Upper lobe of left lung (tissue), 6 donors: ENCODE measurements at regions not wholly inside any gene's neighbourhood (a gene's known extent, or its start where the extent isn't known, plus 50 kb on each side); places are given as distances from the start of the nearest gene placed in this dataset.

Source experiments
- ATAC-seq, 2 donors: fragments of 200-7000 bp; cut with Tn5 transposase; one replicate each; pipeline ENCODE4 v1.9.1; 2022; ENCODE audit warnings: mild to moderate bottlenecking in 2 of 2, moderate library complexity in 2 of 2; ENCODE audit not compliant: low FRiP score in 2 of 2
- DNase-seq, 2 donors: peaks; one replicate each; pipeline ENCODE4 v3.0.0-alpha.2; 2019 to 2020
- H3K27ac ChIP-seq, 4 donors: fragments of 200-600 bp; sonication (generic); one replicate each; pipeline ENCODE4 v1.5.1; 2016 to 2019
- H3K27me3 ChIP-seq, 4 donors: fragments of 200-600 bp; sonication (generic); one replicate each; pipeline ENCODE4 v1.5.1; 2017 to 2019
- H3K36me3 ChIP-seq, 4 donors: fragments of 200-600 bp; sonication (generic); one replicate each; pipeline ENCODE4 v1.5.1; 2016 to 2019
- H3K4me1 ChIP-seq, 4 donors: fragments of 200-600 bp; sonication (generic); one replicate each; pipeline ENCODE4 v1.5.1; 2018 to 2019
- H3K4me3 ChIP-seq, 4 donors: fragments of 200-600 bp; sonication (generic); one replicate each; pipeline ENCODE4 v1.5.1; 2017 to 2019; ENCODE audit warnings: mild to moderate bottlenecking in 2 of 4, moderate library complexity in 1 of 4
- H3K9me3 ChIP-seq, 4 donors: fragments of 200-600 bp; sonication (generic); one replicate each; pipeline ENCODE4 v1.5.1; 2018 to 2019
- CTCF ChIP-seq, 6 experiments: fragments of 450-650 bp in 4 of 6; fragments of 200-600 bp in 2 of 6; sonication (generic) in 2 of 6; IDR thresholded peaks; one replicate each; pipeline ENCODE4 v1.5.1; 2016 to 2019; ENCODE audit warnings: antibody characterized with exemption in 6 of 6
- EP300 ChIP-seq, 4 donors: sonication (generic); formaldehyde crosslinking; IDR thresholded peaks; one replicate each; pipeline ENCODE4 v1.5.1; 2017; ENCODE audit warnings: antibody characterized with exemption in 4 of 4, control low read depth in 2 of 4
- POLR2A ChIP-seq, 4 donors: fragments of 450-650 bp; IDR thresholded peaks; one replicate each; pipeline ENCODE4 v1.5.1; 2016 to 2017; ENCODE audit warnings: antibody characterized with exemption in 4 of 4, mild to moderate bottlenecking in 2 of 4
- POLR2AphosphoS5 ChIP-seq, 2 donors: sonication (generic); formaldehyde crosslinking; IDR thresholded peaks; one replicate each; pipeline ENCODE4 v1.5.1; 2017; ENCODE audit warnings: antibody characterized with exemption in 2 of 2
- WGBS, 2 donors: methylation state at CpG; one replicate each; pipeline ENCODE4 v1.1.5; 2017 to 2018; 5-methylcytosine and 5-hydroxymethylcytosine counted together
- donor health status: DM: no; HTN: no; CAD: no; lungs with moderate emphysema.
- donor health status: DM: no; HTN: yes; CAD: no; lungs with severe emphysema.

GRCh38 chr16:51870296-51870854 is 676.6 kb downstream of the TOX3 start:
- H3K36me3 ChIP-seq, result no peaks in the 10 kb centered on the region
- WGBS, 2 donors, result 73 to 83% methylated on average over 2 of the region's 2 CpGs
- H3K27me3 ChIP-seq, result no peaks in the 10 kb centered on the region
- ATAC-seq, result no peak
- no peak for DNase-seq
- H3K9me3 ChIP-seq, result no peaks in the 10 kb centered on the region
- H3K4me3 ChIP-seq, result no peak overlapping the region
- no peak overlapping the region for H3K27ac ChIP-seq
- no peaks in the 10 kb centered on the region for H3K4me1 ChIP-seq
- TF ChIP-seq EP300 (IDR thresholded peaks at IDR 0.05) (no peak), CTCF (IDR thresholded peaks at IDR 0.05) (no peak), POLR2A (IDR thresholded peaks at IDR 0.05) (no peak), POLR2AphosphoS5 (IDR thresholded peaks at IDR 0.05) (no peak)

- H3K27ac ChIP-seq, result no peak overlapping the region
- H3K4me3 ChIP-seq, result no peak overlapping the region
- 91 to 100% methylated on average over 1 of the region's 1 CpG for WGBS, 2 donors
- DNase-seq (no peak), ATAC-seq (no peak)
- no peaks in the 10 kb centered on the region for H3K4me1 ChIP-seq
- H3K27me3 ChIP-seq, result no peaks in the 10 kb centered on the region
- no peaks in the 10 kb centered on the region for H3K9me3 ChIP-seq
- no peaks in the 10 kb centered on the region for H3K36me3 ChIP-seq
- no peak for TF ChIP-seq POLR2AphosphoS5 (IDR thresholded peaks at IDR 0.05)
- no peak for TF ChIP-seq CTCF (IDR thresholded peaks at IDR 0.05)
- TF ChIP-seq POLR2A (IDR thresholded peaks at IDR 0.05), result no peak
- TF ChIP-seq EP300 (IDR thresholded peaks at IDR 0.05), result no peak
Measured at GRCh38 chr16:51869176-51869575, 677.8 kb downstream of the TOX3 start.

DNA sequence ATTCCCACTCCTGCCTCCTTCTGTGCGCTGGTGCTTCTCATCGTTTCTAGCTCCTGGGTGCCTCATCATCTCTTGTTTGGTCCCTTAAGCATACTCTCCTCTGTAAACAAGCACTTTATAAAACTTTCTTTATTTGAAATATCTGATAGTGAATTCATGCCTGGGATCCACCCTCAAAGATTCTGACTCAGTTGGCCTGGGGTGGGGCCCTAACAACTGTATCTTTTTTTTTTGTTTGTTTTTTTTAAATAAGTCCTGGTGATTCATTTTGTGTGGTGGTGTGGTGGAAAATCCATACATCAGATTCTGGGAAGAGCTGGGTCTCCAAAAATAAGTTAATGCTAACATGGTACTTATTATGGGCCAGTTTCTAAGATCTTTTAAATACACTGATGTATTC is 678.3 kb downstream of the TOX3 start:
- Histone ChIP-seq H3K27me3 (no peaks in the 10 kb centered on the region), H3K36me3 (no peaks in the 10 kb centered on the region), H3K27ac (no peak overlapping the region), H3K9me3 (no peaks in the 10 kb centered on the region), H3K4me3 (no peak overlapping the region), H3K4me1 (no peaks in the 10 kb centered on the region)
- no peak for TF ChIP-seq POLR2AphosphoS5 (IDR thresholded peaks at IDR 0.05)
- no peak for TF ChIP-seq CTCF (IDR thresholded peaks at IDR 0.05)
- no peak for TF ChIP-seq EP300 (IDR thresholded peaks at IDR 0.05)
- TF ChIP-seq POLR2A (IDR thresholded peaks at IDR 0.05), result no peak
- DNase-seq (no peak), ATAC-seq (no peak)
- 86 to 91% methylated on average over 2 of the region's 2 CpGs for WGBS, 2 donors

GRCh38 chr16:51867386-51868065 is 679.4 kb downstream of the TOX3 start:
- WGBS, 2 donors, result 79 to 83% methylated on average over 8 of the region's 8 CpGs
- no peak for DNase-seq
- Histone ChIP-seq H3K4me3 (no peak overlapping the region), H3K36me3 (no peaks in the 10 kb centered on the region), H3K4me1 (no peaks in the 10 kb centered on the region), H3K27me3 (no peaks in the 10 kb centered on the region), H3K27ac (no peak overlapping the region), H3K9me3 (no peaks in the 10 kb centered on the region)
- ATAC-seq, result no peak
- TF ChIP-seq POLR2AphosphoS5 (IDR thresholded peaks at IDR 0.05) (no peak), EP300 (IDR thresholded peaks at IDR 0.05) (no peak), CTCF (IDR thresholded peaks at IDR 0.05) (no peak), POLR2A (IDR thresholded peaks at IDR 0.05) (no peak)

- WGBS, 2 donors, result 64 to 76% methylated on average over 1 of the region's 1 CpG
- ATAC-seq (no peak), DNase-seq (no peak)
- Histone ChIP-seq H3K36me3 (no peaks in the 10 kb centered on the region), H3K27me3 (no peaks in the 10 kb centered on the region), H3K4me1 (no peaks in the 10 kb centered on the region), H3K4me3 (no peak overlapping the region), H3K9me3 (no peaks in the 10 kb centered on the region), H3K27ac (no peak overlapping the region)
- TF ChIP-seq POLR2AphosphoS5 (IDR thresholded peaks at IDR 0.05) (no peak), CTCF (IDR thresholded peaks at IDR 0.05) (no peak), EP300 (IDR thresholded peaks at IDR 0.05) (no peak), POLR2A (IDR thresholded peaks at IDR 0.05) (no peak)
Measured at GRCh38 chr16:51864575-51864974, 682.4 kb downstream of the TOX3 start.
